DMS53 (cell line): ENCODE measurements at regions not wholly inside any gene's neighbourhood (a gene's known extent, or its start where the extent isn't known, plus 50 kb on each side); places are given as distances from the start of the nearest gene placed in this dataset.

Experiments
- DNase-seq: peaks from one replicate; lab custom pipeline; 2025; lab: John Stamatoyannopoulos, UW

DNA sequence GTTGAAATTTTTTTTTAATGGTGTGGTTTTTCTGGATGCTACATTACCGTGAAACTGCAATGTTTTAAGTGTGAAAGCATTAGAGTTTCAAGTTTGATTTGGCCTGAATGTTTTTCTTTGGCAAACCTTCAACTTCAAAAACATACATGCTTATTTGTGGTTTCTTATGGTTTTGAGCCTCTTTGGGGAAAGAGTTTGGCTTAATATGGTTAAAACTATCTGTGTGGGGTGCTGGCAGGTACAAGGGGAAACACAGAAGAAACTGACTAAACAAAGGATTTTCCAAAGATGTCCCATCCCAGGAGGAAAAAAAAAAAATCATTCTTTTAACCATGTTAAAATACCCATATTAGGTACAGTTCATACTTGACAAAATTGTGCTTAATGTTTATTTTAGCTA, 121.1 kb downstream of the HGF start:
- no peak for DNase-seq

DNA sequence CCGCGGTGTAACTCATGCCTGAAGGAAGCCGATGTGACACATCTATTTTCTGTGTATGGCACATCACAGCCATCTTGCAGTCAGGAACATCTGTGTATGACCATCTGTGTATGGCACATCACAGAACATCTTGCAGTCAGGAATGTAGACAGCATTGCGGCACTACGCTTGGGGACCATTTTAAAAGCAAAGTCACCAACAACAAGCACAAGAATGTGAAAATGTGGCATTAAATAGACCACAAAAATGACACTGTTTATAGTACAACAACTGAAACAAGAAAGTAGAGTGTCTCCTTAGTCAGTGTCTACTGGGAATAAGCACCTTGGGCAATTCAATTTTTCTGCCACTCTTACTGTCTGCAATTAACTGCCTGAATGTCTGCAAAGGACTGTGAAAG, 124.4 kb downstream of the HGF start:
- no peak for DNase-seq

DNA sequence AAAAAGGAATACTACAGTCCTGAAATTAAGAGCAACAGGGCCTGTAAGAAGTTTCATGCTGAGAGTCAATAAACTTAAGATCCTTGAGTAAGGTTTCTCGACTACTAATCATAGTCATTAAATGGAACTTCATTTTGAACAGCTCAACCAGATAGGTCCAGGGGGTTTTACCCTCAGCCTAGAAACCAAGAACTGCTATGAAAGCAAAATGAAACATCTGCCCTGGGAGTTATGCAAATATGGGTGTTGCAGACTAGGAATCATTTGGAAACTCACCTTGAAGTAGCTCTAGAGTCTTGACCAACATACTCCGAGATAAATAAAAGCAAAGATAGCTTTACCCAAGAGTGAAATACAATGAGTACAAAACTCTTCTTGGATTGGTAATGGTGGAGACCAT, 128.0 kb downstream of the HGF start:
- no peak for DNase-seq

DNA sequence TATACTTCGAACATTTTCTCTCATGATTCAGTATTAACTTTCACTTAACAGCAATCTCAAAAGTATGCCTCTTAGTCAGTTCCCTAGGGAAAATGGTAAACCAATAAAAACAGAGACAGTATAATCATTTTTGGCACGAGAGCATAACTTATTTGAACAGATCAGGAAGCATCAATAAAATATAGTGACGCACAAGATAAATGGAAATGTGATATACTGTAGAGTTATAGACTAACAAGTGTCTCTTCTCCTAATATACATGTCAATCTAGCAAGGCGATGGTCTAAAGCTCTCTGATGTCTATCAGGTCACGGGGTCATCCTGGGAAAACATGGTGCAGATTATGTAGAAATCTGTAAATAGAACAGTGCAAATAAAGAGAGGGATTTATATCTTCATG, 131.6 kb downstream of the HGF start:
- DNase-seq = peak; percentile 97

DNA sequence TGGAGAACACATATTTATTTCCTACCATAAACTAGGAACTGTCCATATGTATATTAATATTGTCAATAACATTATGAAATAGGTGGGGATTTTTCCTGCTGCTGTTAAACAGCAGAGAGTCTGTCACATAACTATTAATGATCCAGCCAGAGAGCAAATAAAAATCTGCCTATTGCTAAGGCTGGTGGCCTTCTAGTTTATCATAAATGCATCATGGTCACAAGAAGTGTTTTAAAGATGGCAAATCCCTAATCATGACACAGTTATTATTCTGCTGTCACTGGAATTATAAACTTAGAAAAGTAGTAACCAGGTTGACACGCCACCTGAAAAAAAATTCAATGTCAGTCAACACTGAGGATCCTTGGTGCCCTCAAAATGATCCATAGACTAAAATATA, 132.3 kb downstream of the HGF start:
- DNase-seq = peak; percentile 46

DNA sequence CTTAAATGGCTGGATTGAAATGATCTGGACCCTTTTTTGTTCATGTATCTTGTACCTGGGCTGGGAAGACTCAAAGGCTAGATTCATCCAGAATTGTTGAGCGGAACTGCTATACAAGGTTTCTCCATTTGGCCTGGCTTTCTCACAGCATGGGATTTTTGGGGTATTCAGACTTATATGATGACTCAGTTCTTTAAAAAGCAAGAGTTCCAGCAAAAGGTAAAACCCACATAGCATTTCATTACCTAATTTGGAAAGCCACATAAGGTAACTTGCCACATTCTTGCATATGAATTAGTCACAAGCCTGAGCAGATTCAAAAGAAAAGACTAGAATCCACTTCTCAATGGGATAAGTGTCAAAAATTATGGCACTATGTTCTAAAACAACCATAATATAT, 137.4 kb downstream of the HGF start:
- no peak for DNase-seq

DNA sequence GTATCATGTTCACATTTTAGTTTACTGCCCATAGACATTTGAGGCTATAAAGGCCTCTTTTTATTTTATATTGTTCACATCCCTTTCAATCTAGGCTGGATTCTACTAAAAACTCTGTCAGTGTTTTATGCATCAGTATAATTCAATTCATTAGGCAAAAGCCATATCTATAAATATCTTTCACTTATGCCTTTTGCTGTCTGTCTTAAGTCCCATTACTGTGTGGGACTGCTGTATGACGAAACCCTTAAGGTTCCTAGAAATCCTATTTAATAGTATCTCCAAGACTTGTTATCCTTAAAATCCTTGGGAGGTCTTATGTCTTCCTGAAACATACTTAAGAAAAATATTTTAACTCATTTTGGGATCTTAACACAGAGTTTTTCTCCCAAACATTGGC, 139.2 kb downstream of the HGF start:
- DNase-seq = no peak

DNA sequence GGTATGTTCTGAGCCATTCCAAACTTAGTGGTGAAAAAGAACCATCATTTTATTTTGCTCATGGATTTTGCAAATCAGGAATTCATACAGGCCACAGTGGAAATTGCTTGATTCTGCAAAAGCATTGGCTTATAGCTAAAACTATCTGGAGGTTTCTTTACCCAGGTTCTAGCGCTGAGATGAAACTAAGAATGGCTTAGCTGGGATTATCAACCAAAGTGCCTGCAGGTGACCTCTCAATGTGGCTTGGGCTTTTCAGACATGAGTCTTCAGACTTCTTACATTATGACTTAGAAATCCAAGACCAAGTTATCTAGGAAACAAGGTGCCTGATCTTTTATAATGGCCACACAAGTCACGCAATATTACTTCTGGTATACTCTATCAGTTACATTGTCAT, 140.1 kb downstream of the HGF start:
- DNase-seq = no peak

DNA sequence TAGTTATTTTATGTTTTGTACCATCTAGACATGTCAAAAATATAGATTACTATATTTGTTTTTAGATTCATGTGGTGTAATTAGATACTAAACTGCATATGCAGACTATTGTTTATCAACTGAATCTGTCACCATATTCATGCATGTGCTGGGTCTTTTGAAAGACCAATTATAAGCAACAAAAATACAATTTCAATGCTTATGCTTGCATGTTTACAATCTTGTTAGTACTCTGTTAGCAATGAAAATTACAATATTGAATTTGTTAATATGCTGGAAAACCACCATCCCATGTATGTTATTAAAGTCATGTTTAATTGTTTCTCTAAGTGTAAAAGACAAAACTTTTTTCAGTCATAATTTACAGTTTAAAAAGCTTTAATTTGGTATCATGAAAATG, 140.9 kb downstream of the HGF start:
- DNase-seq = no peak

DNA sequence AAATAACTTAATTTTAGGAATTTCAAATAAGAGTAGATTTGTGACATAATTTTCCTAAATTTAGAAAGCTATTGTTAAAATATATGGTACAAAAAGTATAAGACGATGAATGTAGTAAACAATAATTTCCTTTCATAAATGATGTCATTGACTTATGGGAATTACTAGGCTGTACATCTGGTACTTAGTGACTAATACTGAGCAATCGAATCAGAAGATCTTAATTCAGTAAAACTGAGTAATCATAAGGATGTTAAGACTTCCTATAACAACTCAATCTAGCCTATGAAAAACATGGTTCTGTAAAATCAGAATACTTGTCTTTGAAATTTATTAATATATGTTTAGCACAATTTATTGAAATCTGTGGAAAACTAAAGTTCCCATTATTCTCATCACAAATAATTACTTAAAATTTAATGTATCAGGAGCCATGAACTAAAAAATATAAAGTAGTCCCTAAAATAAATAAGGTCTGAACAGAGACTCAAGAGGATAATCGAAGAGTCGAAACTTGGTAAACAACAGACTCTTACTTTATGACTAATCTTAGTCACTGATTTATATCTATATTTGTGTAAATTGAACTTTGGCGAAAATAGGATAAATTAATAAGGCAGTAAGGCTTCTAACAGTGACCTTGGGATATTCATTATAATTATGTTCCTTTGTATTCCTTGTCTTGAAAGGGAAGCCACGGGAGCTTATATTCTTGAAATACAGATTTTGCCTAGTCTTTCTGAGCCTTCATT, 142.1 kb downstream of the HGF start:
- DNase-seq = no peak

DNA sequence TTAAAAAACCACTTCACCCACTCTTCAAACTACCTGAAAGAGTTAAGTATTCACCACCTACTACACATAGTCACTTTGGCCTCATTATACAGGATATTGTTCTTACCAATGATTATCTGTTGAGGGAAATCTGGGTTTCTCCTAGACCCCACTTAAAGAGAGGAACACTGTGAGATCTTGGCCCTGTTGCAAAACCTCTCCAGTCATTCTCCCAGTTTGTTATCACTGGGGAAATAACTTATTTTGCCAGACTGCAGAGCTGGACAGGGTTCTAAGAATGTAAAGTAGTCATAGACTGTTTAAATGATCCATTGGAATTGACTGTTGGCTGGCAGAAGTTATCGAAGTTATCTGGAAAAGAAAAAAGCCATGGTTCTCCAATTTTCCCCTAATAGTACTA, 143.8 kb downstream of the HGF start:
- DNase-seq = no peak

DNA sequence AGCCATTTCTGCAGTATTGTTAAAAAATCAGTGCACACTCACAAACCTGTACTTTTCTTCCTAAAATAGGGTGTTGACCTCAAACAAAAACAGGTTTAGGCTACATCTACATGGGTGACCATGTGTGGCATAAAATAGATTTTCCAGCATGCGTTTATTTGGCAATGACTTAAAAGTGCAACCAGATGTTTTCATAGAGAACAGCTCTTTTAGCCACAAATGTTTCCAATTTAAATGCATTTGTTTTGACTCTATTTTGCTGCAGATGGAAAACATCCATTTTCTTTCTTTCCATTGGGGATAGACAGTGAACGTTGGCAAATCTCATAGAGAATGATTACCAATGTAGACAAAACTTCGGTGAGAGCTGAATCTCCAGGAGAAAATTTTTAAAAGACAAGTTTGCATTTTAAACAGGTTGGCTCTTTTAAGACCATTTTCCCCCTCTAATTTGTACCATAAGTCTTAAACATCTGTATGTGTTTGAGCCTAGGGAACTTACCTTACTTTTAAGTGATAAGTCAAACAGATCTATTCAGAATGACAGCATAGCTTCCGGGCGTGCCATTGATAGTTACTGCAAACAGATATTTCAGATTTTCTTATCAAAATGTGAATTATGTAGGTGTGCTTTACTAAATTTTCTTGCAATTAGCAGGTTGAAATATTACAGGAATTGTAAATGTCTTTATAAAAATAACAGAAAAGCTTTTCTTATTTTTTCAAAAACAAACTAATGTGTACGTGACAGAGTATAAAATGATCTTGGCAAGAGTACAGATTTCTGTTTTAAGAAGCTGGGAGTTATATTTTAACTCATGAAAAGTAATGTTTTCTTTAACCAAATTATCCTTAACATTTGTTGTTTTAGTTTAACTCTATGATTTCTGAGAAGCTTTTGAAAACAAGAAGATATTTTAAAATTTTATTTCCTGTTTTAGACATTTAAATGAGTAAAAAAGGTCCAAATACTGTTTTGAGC, 144.9 kb downstream of the HGF start:
- no peak for DNase-seq

DNA sequence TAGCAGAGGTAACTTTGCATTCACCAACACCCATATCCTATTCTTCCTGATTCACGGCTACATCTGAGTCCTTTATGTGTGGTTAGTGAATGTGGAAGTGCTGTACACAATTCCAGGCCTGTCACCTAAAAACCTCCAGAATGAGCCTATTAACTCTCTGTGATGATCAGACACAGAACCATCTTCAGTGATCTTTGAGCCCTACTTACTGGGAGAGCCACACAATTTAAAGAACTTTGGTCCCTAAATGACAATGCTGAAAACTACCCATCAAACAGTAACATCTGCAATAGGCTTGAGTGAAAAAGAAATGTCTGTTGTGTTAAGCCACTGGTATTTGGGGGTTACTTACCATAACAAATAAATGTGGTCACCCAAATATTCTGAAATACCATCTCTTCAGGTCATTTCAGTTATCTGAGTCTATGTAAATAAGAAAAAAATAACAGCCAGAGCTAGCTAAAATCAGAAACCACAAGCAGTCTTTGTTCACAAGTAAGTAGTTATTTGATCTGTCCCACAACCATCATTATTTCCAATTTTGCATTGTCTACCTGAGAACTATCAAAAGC, 145.7 kb downstream of the HGF start:
- DNase-seq = no peak

DNA sequence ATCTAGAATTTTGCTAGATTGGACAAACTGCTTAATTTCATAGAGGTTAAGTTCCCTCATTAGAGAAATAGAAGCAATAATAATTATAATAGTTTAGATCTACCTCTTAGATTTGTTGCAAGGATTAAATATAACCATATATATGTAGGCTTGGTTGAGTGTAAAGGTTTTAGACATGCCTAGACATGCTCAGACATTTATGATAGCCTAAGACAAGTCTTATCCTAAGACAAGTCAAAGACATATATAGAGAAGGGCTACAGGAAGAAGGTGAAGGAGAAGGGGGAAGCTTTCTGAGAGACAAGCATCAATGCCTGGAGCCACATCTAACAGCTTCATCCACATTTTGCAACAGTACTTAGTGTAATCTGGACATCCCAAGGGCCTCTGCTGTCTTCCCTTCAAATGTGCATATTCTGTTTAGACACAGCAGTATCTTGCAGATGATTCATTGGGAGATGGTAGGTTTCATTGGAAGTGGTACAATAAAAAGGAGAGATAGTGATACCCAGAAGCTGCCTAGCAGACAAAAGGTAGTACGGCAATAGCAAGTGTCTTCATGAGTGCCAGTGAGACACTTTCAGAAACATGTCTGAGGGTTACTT, 146.5 kb downstream of the HGF start:
- DNase-seq = no peak

DNA sequence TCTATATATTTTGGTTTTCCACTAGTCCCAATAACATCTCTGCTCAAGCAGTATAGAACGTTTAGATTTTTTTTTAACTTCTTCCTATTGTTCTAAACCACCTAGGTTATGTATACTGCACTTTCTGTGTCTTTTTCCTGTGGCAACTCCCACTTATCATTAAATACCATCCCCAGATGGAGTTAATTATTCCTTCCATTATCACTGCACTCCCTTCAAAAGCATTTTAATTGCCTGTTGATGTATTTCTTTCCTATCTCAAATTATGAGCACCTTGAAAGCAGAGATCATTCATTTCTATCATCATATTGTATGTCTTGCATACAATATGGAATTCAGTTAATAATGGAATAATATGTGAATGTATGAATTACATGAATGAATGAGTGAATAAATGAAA, 148.0 kb downstream of the HGF start:
- no peak for DNase-seq

DNA sequence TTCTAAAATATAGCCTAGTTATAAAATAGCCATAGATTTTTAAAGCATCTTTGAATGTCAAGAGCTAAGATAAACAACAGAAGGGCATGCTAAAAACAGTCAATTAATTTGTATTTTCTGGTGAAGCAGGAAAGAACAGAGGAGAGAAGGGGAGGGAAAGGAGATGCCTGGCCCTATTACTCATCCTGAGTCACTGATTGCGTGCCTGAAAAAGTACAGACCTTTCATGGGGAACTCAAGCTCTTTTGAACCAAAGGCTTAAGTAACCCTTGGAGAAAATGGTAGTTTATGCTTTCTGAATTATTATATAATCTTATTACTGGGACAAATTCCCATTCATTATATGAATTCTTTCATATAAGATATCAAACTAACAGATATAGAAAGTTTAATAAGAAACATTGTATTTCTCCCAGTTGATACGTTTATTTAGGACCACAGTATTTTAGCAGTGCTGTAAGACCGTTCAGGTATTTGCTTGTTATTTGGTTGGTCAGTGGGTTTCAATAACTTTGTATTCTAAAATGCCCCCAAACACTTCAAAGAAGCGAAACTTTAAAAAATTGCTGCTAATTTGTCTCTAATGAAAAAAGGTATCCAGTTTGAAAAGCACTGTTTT, 151.3 kb downstream of the HGF start:
- peak; percentile 73 for DNase-seq

DNA sequence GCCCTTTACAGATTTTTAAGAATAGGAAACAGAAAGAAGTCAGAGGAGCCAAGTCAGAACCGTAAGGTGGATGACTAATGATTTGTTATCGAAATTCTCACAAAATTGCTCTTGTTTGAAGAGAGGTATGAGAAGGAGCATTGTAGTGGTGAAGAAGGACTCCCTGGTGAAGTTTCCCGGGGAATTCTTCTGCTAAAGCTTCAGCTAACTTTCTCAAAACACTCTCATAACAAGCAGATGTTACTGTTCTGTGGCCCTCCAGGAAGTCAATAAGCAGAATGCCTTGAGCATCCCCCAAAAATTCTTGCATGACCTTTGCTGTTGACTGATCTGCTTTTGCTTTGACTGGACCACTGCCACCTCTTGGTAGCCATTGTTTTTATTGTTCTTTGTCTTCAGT, 152.9 kb downstream of the HGF start:
- DNase-seq = no peak

DNA sequence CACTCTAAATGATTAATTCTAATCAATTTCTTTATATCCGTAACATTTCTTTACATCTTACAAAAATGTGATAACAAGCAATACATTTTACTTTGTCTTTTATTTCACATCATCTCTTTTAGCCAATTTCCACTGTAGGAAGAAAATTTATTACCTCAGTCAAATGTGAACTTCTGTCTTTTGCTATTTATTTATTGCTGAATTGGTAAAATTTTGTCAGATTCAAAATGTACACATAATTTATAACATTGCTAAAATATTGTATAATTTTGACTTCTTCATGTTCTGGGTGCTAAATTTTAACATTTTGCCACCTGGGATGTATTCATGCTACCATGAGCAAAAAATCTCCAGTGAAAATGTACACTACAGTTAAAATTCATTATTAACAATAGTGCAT, 158.0 kb downstream of the HGF start:
- no peak for DNase-seq

DNA sequence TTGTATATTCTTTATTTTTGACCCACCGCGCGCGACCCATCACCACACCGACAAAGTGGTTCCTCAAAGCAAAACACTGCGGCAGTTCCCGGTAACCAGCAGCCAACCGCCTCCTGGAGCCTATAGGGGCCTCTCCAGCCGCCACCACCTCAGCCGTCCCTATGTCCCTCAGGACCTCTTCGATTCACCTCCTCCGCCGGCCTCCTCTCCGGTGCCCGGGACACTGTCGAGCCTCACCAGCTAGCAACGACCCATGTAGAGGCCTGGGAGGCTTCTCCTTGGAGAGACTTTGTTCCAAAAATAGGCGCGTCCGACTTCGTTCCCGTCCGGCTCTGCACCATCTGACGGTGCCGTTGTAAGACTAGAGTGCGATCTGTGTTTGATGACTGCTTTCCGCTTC, 158.8 kb downstream of the HGF start:
- no peak for DNase-seq

DNA sequence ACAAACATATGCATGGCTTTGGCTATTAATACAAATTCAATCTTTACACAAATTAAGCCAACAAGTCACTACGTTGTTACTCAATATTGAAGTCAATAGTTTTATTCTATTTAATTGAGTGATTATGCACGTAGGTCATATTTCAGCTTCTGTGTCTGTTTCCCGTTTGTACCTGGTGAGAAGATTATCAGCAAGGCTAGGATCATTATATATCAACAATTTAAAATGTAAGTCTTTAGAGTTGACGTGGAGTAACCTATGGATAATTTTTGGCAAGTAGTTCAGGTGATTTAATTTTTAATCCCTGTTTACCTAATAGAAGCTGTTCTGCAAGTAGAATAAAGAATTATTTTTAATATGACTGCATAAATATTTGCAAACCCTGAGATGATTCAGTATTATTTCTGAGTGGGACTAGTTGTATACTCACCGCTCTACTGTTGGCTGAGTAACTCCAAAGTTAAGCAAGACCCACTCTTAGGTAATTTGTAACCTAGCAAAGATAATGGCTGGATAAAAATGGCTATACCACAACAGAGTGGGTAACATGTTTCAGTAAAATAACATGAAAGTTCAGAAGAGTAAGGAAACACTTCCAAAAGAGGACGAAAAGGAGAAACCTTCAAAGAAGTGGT, 161.0 kb downstream of the HGF start:
- DNase-seq = no peak

DNA sequence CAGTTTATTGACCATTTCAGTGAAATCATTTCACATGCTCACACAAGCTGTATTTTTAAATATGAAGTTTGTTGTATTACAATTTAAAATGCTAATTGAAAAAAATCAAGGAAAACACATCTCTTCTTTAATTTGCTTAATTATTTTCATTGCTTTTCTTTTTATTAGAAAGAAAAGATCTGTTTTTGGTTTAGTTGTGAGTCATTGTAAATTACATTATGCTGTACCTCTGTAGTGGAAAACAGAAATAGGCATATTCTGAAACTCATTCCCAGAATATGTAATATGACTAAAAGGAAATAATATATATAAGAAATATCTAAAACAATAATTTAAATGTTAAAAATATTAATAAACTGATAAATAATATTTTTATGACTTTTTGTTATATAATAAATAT, 161.9 kb downstream of the HGF start:
- no peak for DNase-seq
